SU-DHL-6 (cell line): ENCODE measurements at regions not wholly inside any gene's neighbourhood (a gene's known extent, or its start where the extent isn't known, plus 50 kb on each side); places are given as distances from the start of the nearest gene placed in this dataset.

ENCODE experiments used
- H2AFZ ChIP-seq: fragments of 200-600 bp; sonication (generic); 2 replicates; pipeline ENCODE4 v1.6.1; 2014; ENCODE audit warnings: low read depth, mild to moderate bottlenecking, moderate library complexity, mixed read lengths, antibody characterized with exemption, low read length; ENCODE audit not compliant: severe bottlenecking
- H3F3A ChIP-seq: fragments of 200-600 bp; shearing (Covaris generic); 2 replicates; pipeline ENCODE4 v1.6.0; 2016; ENCODE audit warnings: antibody characterized with exemption, mild to moderate bottlenecking; ENCODE audit not compliant: insufficient read depth
- H3K27ac ChIP-seq: fragments of 200-600 bp; sonication (generic); 2 replicates; pipeline ENCODE4 v1.5.1; 2016; ENCODE audit warnings: low read depth, mild to moderate bottlenecking, low read length, moderate library complexity, mixed read lengths
- H3K27me3 ChIP-seq: fragments of 200-600 bp; sonication (generic), shearing (Covaris generic); 2 replicates; pipeline ENCODE4 v1.6.0; 2014; ENCODE audit warnings: mild to moderate bottlenecking, low read length
- H3K36me3 ChIP-seq: fragments of 200-600 bp; sonication (generic); 2 replicates; pipeline ENCODE4 v1.6.1; 2014; ENCODE audit warnings: mild to moderate bottlenecking, low read length, mixed read lengths
- H3K4me2 ChIP-seq: fragments of 300-600, 200-600 bp; shearing (Covaris generic), sonication (generic); 2 replicates; pipeline ENCODE4 v1.6.0; 2014; ENCODE audit warnings: low read length, low read depth, mild to moderate bottlenecking; ENCODE audit not compliant: poor library complexity, severe bottlenecking
- H3K4me3 ChIP-seq: fragments of 200-600 bp; sonication (generic); 2 replicates; pipeline ENCODE4 v1.5.1; 2014; ENCODE audit warnings: antibody characterized with exemption, low read length, mild to moderate bottlenecking, mixed read lengths; ENCODE audit not compliant: insufficient read depth, poor library complexity, severe bottlenecking
- H3K79me2 ChIP-seq: fragments of 200-600 bp; sonication (generic); 2 replicates; pipeline ENCODE4 v1.6.1; 2014; ENCODE audit warnings: mild to moderate bottlenecking, low read length, moderate library complexity; ENCODE audit not compliant: insufficient read depth
- H3K9ac ChIP-seq: fragments of 200-600 bp; sonication (generic); 2 replicates; pipeline ENCODE4 v1.7.0; 2014; ENCODE audit warnings: mild to moderate bottlenecking, low read length
- H3K9me2 ChIP-seq: fragments of 200-600 bp; sonication (generic); replicated peaks from 2 replicates; pipeline ENCODE4 v1.6.1; 2014; ENCODE audit warnings: low read length; ENCODE audit not compliant: insufficient read depth
- H3K9me3 ChIP-seq: fragments of 200-600 bp; sonication (generic); 2 replicates; pipeline ENCODE4 v1.6.1; 2014; ENCODE audit warnings: low read length, mixed read lengths; ENCODE audit not compliant: insufficient read depth
- H4K20me1 ChIP-seq: fragments of 200-600 bp; sonication (generic); 2 replicates; pipeline ENCODE4 v1.6.1; 2014; ENCODE audit warnings: low read depth, mild to moderate bottlenecking, antibody characterized with exemption, low read length, moderate library complexity, mixed read lengths
- CTCF ChIP-seq: fragments of 200-600 bp; sonication (generic); IDR thresholded peaks from one replicate; pipeline ENCODE4 v1.5.1; 2017; ENCODE audit warnings: antibody characterized with exemption, mild to moderate bottlenecking, low read length, moderate library complexity; ENCODE audit not compliant: insufficient read depth, poor library complexity, severe bottlenecking
- EZH2phosphoT487 ChIP-seq: fragments of 200-600 bp; sonication (generic), shearing (Covaris generic); conservative IDR thresholded peaks from 2 replicates; pipeline ENCODE4 v1.6.1; 2018; ENCODE audit warnings: mild to moderate bottlenecking, antibody characterized with exemption, low read length, moderate library complexity, mixed read lengths

- no peak overlapping the region for H2AFZ ChIP-seq
- no peak overlapping the region for H3K27ac ChIP-seq
Measured at GRCh38 chr2:145543155-145543554, 1023.2 kb upstream of the ZEB2 start.

GRCh38 chr2:145541028-145541427, 1021.1 kb upstream of the ZEB2 start:
- Histone ChIP-seq H3K9me2 (no peaks in the 10 kb centered on the region), H2AFZ (no peak overlapping the region)

More at GRCh38 chr2:145543155-145543554, 1023.2 kb upstream of the ZEB2 start:
- Histone ChIP-seq H3K9ac (no peak overlapping the region), H3K36me3 (no peaks in the 10 kb centered on the region), H3K27me3 (no peaks in the 10 kb centered on the region), H3K9me3 (no peaks in the 10 kb centered on the region), H3K79me2 (no peaks in the 10 kb centered on the region), H3K4me3 (no peak overlapping the region), H3K9me2 (no peaks in the 10 kb centered on the region), H4K20me1 (no peaks in the 10 kb centered on the region), H3K4me2 (no peak overlapping the region), H3F3A (no peaks in the 10 kb centered on the region)
- TF ChIP-seq EZH2phosphoT487: no peak
- no peak for TF ChIP-seq CTCF

GRCh38 chr2:145538661-145539350, 1018.9 kb upstream of the ZEB2 start:
- H3K4me2 ChIP-seq: no peak overlapping the region
- no peaks in the 10 kb centered on the region for H3K9me2 ChIP-seq
- H4K20me1 ChIP-seq: no peaks in the 10 kb centered on the region
- H3K27ac ChIP-seq: no peak overlapping the region
- H3K79me2 ChIP-seq: no peaks in the 10 kb centered on the region
- no peak overlapping the region for H3K4me3 ChIP-seq
- H3K36me3 ChIP-seq: no peaks in the 10 kb centered on the region
- no peaks in the 10 kb centered on the region for H3F3A ChIP-seq
- peak overlapping the region; percentile 40 for H2AFZ ChIP-seq
- no peaks in the 10 kb centered on the region for H3K27me3 ChIP-seq
- H3K9me3 ChIP-seq: no peaks in the 10 kb centered on the region
- TF ChIP-seq EZH2phosphoT487: no peak
- TF ChIP-seq CTCF: no peak
- H3K9ac ChIP-seq: no peak overlapping the region

More at GRCh38 chr2:145541028-145541427, 1021.1 kb upstream of the ZEB2 start:
- Histone ChIP-seq H3K4me2 (no peak overlapping the region), H3F3A (no peaks in the 10 kb centered on the region), H3K4me3 (no peak overlapping the region), H3K79me2 (no peaks in the 10 kb centered on the region), H3K9ac (no peak overlapping the region), H3K36me3 (no peaks in the 10 kb centered on the region), H3K27me3 (no peaks in the 10 kb centered on the region), H3K27ac (no peak overlapping the region), H3K9me3 (no peaks in the 10 kb centered on the region), H4K20me1 (no peaks in the 10 kb centered on the region)
- no peak for TF ChIP-seq CTCF
- no peak for TF ChIP-seq EZH2phosphoT487
